GM21526 (cell line): ENCODE measurements at regions not wholly inside any gene's neighbourhood (a gene's known extent, or its start where the extent isn't known, plus 50 kb on each side); places are given as distances from the start of the nearest gene placed in this dataset.
"Not testable (repeated sequence)": the region's sequence is repeated elsewhere in the genome, so short reads cannot be mapped to it uniquely, and the experiment has no call there.

Source experiments
- ATAC-seq: cut with Tn5 transposase; IDR thresholded peaks from one replicate; pipeline ENCODE4 v1.9.1; 2021; ENCODE audit warnings: moderate library complexity; ENCODE audit not compliant: unreplicated experiment, low FRiP score

- ATAC-seq = no peak
Observed at GRCh38 chr4:26199596-26199995, 121.2 kb upstream of the RBPJ start.

GRCh38 chr4:26201120-26201519 lies 119.7 kb upstream of the RBPJ start:
- ATAC-seq = no peak

GRCh38 chr4:26204249-26204825 lies 116.5 kb upstream of the RBPJ start:
- no peak for ATAC-seq

- ATAC-seq = no peak
Observed at GRCh38 chr4:26204911-26205370, 115.9 kb upstream of the RBPJ start.

- ATAC-seq = no peak
Observed at GRCh38 chr4:26206339-26206738, 114.5 kb upstream of the RBPJ start.

- no peak for ATAC-seq
Observed at GRCh38 chr4:26206999-26207398, 113.8 kb upstream of the RBPJ start.

GRCh38 chr4:26207631-26208030 lies 113.2 kb upstream of the RBPJ start:
- ATAC-seq = no peak

- ATAC-seq = no peak
Observed at GRCh38 chr4:26208237-26208994, 112.4 kb upstream of the RBPJ start.

GRCh38 chr4:26209378-26209777 lies 111.4 kb upstream of the RBPJ start:
- ATAC-seq = not testable (repeated sequence)

GRCh38 chr4:26212528-26212927 lies 108.3 kb upstream of the RBPJ start:
- ATAC-seq = no peak

- ATAC-seq = no peak
Observed at GRCh38 chr4:26213317-26213716, 107.5 kb upstream of the RBPJ start.

- ATAC-seq = no peak
Observed at GRCh38 chr4:26214994-26215393, 105.8 kb upstream of the RBPJ start.

- no peak for ATAC-seq
Observed at GRCh38 chr4:26215725-26216124, 105.1 kb upstream of the RBPJ start.

GRCh38 chr4:26217481-26217880 lies 103.3 kb upstream of the RBPJ start:
- no peak for ATAC-seq

- peak; percentile 74 for ATAC-seq
Observed at GRCh38 chr4:26217961-26218676, 102.7 kb upstream of the RBPJ start.

- ATAC-seq = peak; percentile 4
Observed at GRCh38 chr4:26218677-26219605, 101.9 kb upstream of the RBPJ start.

- ATAC-seq = no peak
Observed at GRCh38 chr4:26220696-26221095, 100.1 kb upstream of the RBPJ start.

GRCh38 chr4:26223155-26223554 lies 97.7 kb upstream of the RBPJ start:
- ATAC-seq = no peak

GRCh38 chr4:26226629-26227376 lies 94.0 kb upstream of the RBPJ start:
- ATAC-seq = no peak
